ENCODE measurements at regions not wholly inside any gene's neighbourhood (a gene's known extent, or its start where the extent isn't known, plus 50 kb on each side); places are given as distances from the start of the nearest gene placed in this dataset.

DNA sequence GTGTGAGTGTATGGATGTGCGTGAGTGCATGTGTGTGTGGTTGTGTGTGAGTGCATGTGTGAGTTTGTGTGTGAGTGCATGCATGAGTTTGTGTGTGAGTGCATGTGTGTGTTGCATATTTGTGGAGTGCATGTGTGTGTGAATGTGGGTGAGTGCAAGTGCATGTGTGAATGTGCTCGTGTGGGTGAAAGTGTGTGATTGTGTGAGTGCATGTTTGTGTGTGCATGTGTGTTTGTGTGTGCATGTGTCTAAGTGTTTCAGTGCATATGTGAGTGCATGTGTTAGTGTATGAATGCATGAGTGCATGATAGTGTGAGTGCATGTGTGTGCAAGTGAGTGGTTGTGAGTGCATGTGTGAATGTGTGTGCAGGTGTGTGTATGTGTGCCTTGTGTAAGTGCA is 343.4 kb upstream of the SALL3 start:
- no peak overlapping the region for H3K27ac ChIP-seq
- H3K36me3 ChIP-seq (ENCODE audit: low read depth, missing control alignments) = no peaks in the 10 kb centered on the region
- no peaks in the 10 kb centered on the region for H3K27me3 ChIP-seq
- intact Hi-C loops (cut with DNase I; ENCODE audit: low total_unique reads) = no loop called here
- TF ChIP-seq, protein P1, sequence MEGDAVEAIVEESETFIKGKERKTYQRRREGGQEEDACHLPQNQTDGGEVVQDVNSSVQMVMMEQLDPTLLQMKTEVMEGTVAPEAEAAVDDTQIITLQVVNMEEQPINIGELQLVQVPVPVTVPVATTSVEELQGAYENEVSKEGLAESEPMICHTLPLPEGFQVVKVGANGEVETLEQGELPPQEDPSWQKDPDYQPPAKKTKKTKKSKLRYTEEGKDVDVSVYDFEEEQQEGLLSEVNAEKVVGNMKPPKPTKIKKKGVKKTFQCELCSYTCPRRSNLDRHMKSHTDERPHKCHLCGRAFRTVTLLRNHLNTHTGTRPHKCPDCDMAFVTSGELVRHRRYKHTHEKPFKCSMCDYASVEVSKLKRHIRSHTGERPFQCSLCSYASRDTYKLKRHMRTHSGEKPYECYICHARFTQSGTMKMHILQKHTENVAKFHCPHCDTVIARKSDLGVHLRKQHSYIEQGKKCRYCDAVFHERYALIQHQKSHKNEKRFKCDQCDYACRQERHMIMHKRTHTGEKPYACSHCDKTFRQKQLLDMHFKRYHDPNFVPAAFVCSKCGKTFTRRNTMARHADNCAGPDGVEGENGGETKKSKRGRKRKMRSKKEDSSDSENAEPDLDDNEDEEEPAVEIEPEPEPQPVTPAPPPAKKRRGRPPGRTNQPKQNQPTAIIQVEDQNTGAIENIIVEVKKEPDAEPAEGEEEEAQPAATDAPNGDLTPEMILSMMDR (IDR thresholded peaks at IDR 0.05) = no peak
- TF ChIP-seq POLR2A (IDR thresholded peaks at IDR 0.05) = no peak
- 76 to 88% methylated on average over 2 of the region's 2 CpGs for WGBS, 2 donors
- H3K9me3 ChIP-seq = no peaks in the 10 kb centered on the region
- no peak for DNase-seq
- H3K4me1 ChIP-seq = no peaks in the 10 kb centered on the region
- H3K4me3 ChIP-seq = no peak overlapping the region

DNA sequence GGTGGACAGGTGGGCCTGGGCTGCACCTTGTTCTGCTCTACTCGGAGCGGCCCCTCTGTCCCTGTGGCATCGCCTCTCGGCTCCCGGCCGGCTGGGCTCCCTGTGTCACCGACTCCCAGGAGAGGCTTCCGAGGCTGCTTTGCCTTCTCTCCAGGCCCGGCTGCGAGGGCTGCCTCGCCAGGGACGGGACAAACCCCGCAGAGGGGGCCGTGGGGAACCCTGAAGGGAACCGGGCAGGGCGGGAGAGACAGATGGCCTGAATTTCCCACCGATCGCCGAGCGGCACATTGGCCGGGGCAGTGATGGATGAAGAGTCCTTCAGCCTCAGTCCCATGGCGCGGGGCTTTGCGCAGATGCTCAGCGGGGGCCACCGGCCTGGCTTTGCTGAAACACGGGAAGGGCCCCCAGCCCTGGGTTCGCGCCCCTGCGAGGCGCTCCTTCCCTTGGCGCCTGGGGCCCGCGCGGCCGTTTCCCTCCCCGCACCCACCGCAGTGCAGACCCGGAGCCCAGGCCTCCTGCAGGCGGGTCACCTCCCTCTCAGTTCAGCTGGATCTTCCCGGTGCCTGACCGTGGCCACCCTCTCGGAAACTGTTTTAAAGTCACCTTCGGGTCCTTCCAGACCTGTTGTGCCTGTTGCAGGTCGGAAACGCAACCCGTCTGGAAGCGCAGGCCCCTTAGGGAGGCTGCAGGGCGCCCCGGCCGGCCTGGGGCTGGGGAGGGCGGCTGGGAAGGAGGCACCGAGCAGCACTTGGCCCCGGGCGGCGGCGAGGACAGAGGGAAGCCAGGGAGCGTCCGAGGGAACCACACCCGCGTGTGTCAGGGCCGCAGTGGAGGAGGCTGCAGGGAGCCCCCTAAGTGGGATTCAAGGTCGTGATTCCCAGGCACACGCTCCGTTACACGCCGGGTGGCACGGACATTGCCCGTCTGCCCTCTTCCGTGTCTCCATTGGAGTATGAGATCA is 341.9 kb upstream of the SALL3 start:
- intact Hi-C loops (cut with DNase I; ENCODE audit: low total_unique reads) = no loop called here
- H3K4me3 ChIP-seq = no peak overlapping the region
- no peaks in the 10 kb centered on the region for H3K27me3 ChIP-seq
- H3K27ac ChIP-seq = no peak overlapping the region
- H3K9me3 ChIP-seq = no peaks in the 10 kb centered on the region
- TF ChIP-seq POLR2A (IDR thresholded peaks at IDR 0.05) = no peak
- TF ChIP-seq, protein P1 (IDR thresholded peaks at IDR 0.05) = no peak
- H3K36me3 ChIP-seq (ENCODE audit: low read depth, missing control alignments) = no peaks in the 10 kb centered on the region
- 74 to 78% methylated on average over 30 to 66 of the region's 70 CpGs for WGBS, 2 donors
- no peak for DNase-seq
- no peaks in the 10 kb centered on the region for H3K4me1 ChIP-seq

- Histone ChIP-seq H3K9me3 (no peaks in the 10 kb centered on the region), H3K36me3 (ENCODE audit: low read depth, missing control alignments) (no peaks in the 10 kb centered on the region), H3K4me1 (no peaks in the 10 kb centered on the region), H3K27ac (no peak overlapping the region), H3K4me3 (no peak overlapping the region), H3K27me3 (no peaks in the 10 kb centered on the region)
- DNase-seq = no peak
- WGBS, 2 donors = 72 to 82% methylated on average over 21 to 23 of the region's 23 CpGs
- intact Hi-C loops (cut with DNase I; ENCODE audit: low total_unique reads) = no loop called here
- no peak for TF ChIP-seq POLR2A (IDR thresholded peaks at IDR 0.05)
- TF ChIP-seq, protein P1 (IDR thresholded peaks at IDR 0.05) = no peak
Observed at GRCh38 chr18:78639006-78639950, 340.3 kb upstream of the SALL3 start.

DNA sequence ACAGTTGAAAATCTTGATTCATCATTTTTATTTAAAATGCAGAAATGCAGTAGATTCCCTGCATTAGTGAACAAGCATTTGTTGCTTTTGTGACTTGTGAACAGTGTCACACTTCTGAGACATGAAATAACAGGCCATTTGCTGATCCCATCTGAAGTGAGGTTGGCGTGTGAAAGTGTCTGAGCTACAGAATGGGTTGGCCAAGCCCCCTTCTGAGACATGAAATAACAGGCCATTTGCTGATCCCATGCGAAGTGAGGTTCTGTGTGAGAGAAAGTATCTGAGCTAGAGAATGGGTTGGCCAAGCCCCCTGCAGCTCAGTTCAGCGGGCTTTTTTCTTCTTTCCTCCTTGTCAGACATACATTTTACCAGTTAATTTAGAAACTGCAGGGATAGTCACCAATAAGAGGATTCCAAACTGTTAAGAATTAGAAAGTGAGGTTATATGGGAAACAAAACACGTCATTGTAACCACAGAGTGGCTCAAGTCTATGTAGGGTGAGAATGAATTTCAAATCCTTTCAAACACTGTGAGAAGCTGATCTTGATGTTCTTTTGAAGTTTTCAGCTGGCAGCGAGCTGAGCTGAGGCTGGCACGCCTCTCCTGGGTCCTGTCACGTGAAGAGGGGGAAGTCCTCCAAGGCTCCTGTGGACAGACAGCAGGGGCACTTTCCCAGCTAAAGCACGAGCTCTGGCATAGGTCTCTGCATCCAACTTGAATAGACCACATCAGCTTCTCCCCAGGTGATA is 339.2 kb upstream of the SALL3 start:
- intact Hi-C loops (cut with DNase I; ENCODE audit: low total_unique reads) = no loop called here

More for the DNA sequence above, 339.2 kb upstream of the SALL3 start:
- no peaks in the 10 kb centered on the region for H3K9me3 ChIP-seq
- no peaks in the 10 kb centered on the region for H3K4me1 ChIP-seq
- DNase-seq = no peak
- H3K36me3 ChIP-seq (ENCODE audit: low read depth, missing control alignments) = no peaks in the 10 kb centered on the region
- TF ChIP-seq, protein P1 (IDR thresholded peaks at IDR 0.05) = no peak
- no peak for TF ChIP-seq POLR2A (IDR thresholded peaks at IDR 0.05)
- no peaks in the 10 kb centered on the region for H3K27me3 ChIP-seq
- WGBS, 2 donors = 88 to 91% methylated on average over 7 to 8 of the region's 8 CpGs
- H3K27ac ChIP-seq = no peak overlapping the region
- H3K4me3 ChIP-seq = no peak overlapping the region
